ENCODE measurements at regions not wholly inside any gene's neighbourhood (a gene's known extent, or its start where the extent isn't known, plus 50 kb on each side); places are given as distances from the start of the nearest gene placed in this dataset.

- ChIA-PET POLR2A (no interaction called here), CTCF (interaction anchor here (2.4 kb wide), 1 partner anchor 9 kb away, joined by 8 read pairs; no protein-coding TSS in a partner anchor)
- Histone ChIP-seq H3K4me2 (ENCODE audit: insufficient read depth, low read length) (no peak overlapping the region), H3K4me3 (replicated peaks in 1 of 3; ENCODE audit: insufficient read depth in 1 of 3, low read depth in 1 of 3, low read length in 3 of 3) (no peak overlapping the region), H3K79me2 (ENCODE audit: control insufficient read depth, insufficient read depth, low read length) (no peaks in the 10 kb centered on the region), H4K20me1 (replicated peaks; ENCODE audit: control insufficient read depth, extremely low read depth, insufficient read depth, low read length) (no peaks in the 10 kb centered on the region), H3K36me3 (ENCODE audit: control insufficient read depth in 2 of 2, extremely low read depth in 1 of 2, insufficient read depth in 2 of 2, low read length in 2 of 2) (no peaks in the 10 kb centered on the region), H3K4me1 (ENCODE audit: control insufficient read depth, extremely low read depth, insufficient read depth, low read length) (peaks cover 4% of the 10 kb centered on the region), H2AFZ (ENCODE audit: low read depth, low read length) (no peak overlapping the region), H3K9me1 (replicated peaks; ENCODE audit: control insufficient read depth, extremely low read depth, insufficient read depth, low read length) (no peaks in the 10 kb centered on the region), H3K9ac (replicated peaks; ENCODE audit: extremely low read depth, insufficient read depth, low read length) (no peak overlapping the region), H3K9me3 (replicated peaks; ENCODE audit: control insufficient read depth, insufficient read depth, low read length) (no peaks in the 10 kb centered on the region), H3K27ac (ENCODE audit: insufficient read depth, low read depth, low read length) (no peak overlapping the region), H3K27me3 (ENCODE audit: control insufficient read depth in 2 of 2, insufficient read depth in 2 of 2, low read length in 2 of 2) (peaks cover 0 to 5% of the 10 kb centered on the region in 2 experiments)
- intact Hi-C loops (cut with micrococcal nuclease) (no loop called here), dilution Hi-C loops (cut with MboI; ENCODE audit: extremely low pct_ligation_motif_present, low sequenced_read_pairs) (no loop called here)
- DNase-seq (ENCODE audit: low read depth, low spot score) = no peak
- no TSS peak for BruUV-seq (replicated peaks)
- FAIRE-seq = no peak
- TF ChIP-seq MAX (IDR thresholded peaks at IDR 0.05; ENCODE audit: insufficient read depth, insufficient read length) (no peak), GATA2 (IDR thresholded peaks at IDR 0.05; ENCODE audit: insufficient read depth, insufficient read length, low read depth, low read length) (no peak), FOS (IDR thresholded peaks at IDR 0.05; ENCODE audit: borderline replicate concordance, insufficient read depth, low read length) (no peak), CTCF (IDR thresholded peaks at IDR 0.05; ENCODE audit: extremely low read depth in 1 of 2, insufficient read depth in 1 of 2, low read depth in 1 of 2, low read length in 2 of 2) (no peak), MYC (IDR thresholded peaks at IDR 0.05; ENCODE audit: low read depth, low read length) (no peak), POLR2AphosphoS5 (IDR thresholded peaks at IDR 0.05; ENCODE audit: insufficient read depth, low read depth, low read length) (no peak), POLR2A (IDR thresholded peaks at IDR 0.05; ENCODE audit: low read depth, low read length) (no peak), EZH2 (IDR thresholded peaks at IDR 0.05; ENCODE audit: borderline replicate concordance, low read depth, low read length, severe bottlenecking) (no peak), JUN (IDR thresholded peaks at IDR 0.05; ENCODE audit: borderline replicate concordance, insufficient read depth, insufficient read length, low read depth) (no peak)
These were observed 154.5 kb upstream of the NDUFV2 start for GRCh38 chr18:8948011-8948410.
